ENCODE measurements at regions not wholly inside any gene's neighbourhood (a gene's known extent, or its start where the extent isn't known, plus 50 kb on each side); places are given as distances from the start of the nearest gene placed in this dataset.

- no peak overlapping the region for H3K27ac ChIP-seq (ENCODE audit: low read depth in 1 of 2, low read length in 2 of 2)
- no peak for DNase-seq (ENCODE audit: low spot score)
- no peak overlapping the region for H3K9ac ChIP-seq (ENCODE audit: low read depth in 1 of 2, low read length in 2 of 2)
- no peaks in the 10 kb centered on the region for H3K4me1 ChIP-seq (ENCODE audit: control insufficient read depth in 4 of 4, insufficient read depth in 4 of 4, low read length in 3 of 4)
- 23% methylated on average over 6 of the region's 6 CpGs for WGBS
- peaks cover 0 to 4% (median under 1%) of the 10 kb centered on the region in 4 donors for H3K9me3 ChIP-seq (ENCODE audit: control insufficient read depth in 4 of 4, low read length in 3 of 4)
- H3K27me3 ChIP-seq (ENCODE audit: control insufficient read depth in 4 of 4, insufficient read depth in 4 of 4, low read length in 3 of 4) = no peaks in the 10 kb centered on the region
- TF ChIP-seq HNF4A (conservative IDR thresholded peaks at IDR 0.05) (no peak), REST (IDR thresholded peaks at IDR 0.05) (no peak), FOXA1 (IDR thresholded peaks at IDR 0.05) (no peak)
- TF ChIP-seq, protein P1, sequence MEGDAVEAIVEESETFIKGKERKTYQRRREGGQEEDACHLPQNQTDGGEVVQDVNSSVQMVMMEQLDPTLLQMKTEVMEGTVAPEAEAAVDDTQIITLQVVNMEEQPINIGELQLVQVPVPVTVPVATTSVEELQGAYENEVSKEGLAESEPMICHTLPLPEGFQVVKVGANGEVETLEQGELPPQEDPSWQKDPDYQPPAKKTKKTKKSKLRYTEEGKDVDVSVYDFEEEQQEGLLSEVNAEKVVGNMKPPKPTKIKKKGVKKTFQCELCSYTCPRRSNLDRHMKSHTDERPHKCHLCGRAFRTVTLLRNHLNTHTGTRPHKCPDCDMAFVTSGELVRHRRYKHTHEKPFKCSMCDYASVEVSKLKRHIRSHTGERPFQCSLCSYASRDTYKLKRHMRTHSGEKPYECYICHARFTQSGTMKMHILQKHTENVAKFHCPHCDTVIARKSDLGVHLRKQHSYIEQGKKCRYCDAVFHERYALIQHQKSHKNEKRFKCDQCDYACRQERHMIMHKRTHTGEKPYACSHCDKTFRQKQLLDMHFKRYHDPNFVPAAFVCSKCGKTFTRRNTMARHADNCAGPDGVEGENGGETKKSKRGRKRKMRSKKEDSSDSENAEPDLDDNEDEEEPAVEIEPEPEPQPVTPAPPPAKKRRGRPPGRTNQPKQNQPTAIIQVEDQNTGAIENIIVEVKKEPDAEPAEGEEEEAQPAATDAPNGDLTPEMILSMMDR (IDR thresholded peaks at IDR 0.05; ENCODE audit: low read depth, low read length, missing input control) = no peak
- no peaks in the 10 kb centered on the region for H3K36me3 ChIP-seq (ENCODE audit: control insufficient read depth in 4 of 4, insufficient read depth in 3 of 4, low read depth in 1 of 4, low read length in 3 of 4)
- H3K4me3 ChIP-seq (ENCODE audit: low read depth in 1 of 3, low read length in 3 of 3) = no peak overlapping the region
Measured at GRCh38 chr9:13607481-13608441, 328.3 kb upstream of the MPDZ start.

DNA sequence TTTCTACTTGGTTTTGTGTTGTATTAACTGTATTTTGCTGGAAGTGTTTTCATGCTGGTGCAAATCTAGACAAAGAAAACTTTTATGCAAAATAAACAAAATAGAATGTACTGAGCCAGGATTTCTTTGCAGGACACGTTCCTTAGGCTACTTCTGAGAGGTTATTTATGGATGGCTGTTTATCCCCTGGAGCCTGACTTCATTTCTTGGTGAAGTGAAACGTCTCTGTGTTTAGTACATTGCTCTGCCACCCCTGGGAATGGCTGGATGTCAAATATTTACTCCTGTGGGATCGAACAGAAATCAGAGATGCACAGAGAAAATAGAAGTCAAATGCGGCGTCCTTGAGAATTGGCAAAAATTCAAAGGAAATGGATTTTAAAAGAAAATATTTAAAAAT is 327.1 kb upstream of the MPDZ start:
- H3K4me1 ChIP-seq (ENCODE audit: control insufficient read depth in 4 of 4, insufficient read depth in 4 of 4, low read length in 3 of 4) = no peaks in the 10 kb centered on the region
- TF ChIP-seq FOXA1 (IDR thresholded peaks at IDR 0.05) (no peak), RAD21 (IDR thresholded peaks at IDR 0.05) (no peak), REST (IDR thresholded peaks at IDR 0.05) (no peak), MAX (IDR thresholded peaks at IDR 0.05) (no peak)
- no peak overlapping the region for H3K27ac ChIP-seq (ENCODE audit: low read depth in 1 of 2, low read length in 2 of 2)
- no peak overlapping the region for H3K9ac ChIP-seq (ENCODE audit: low read depth in 1 of 2, low read length in 2 of 2)
- 32% methylated on average over 5 of the region's 5 CpGs for WGBS
- H3K9me3 ChIP-seq (ENCODE audit: control insufficient read depth in 4 of 4, low read length in 3 of 4) = peaks cover 0 to 2% (median 0%) of the 10 kb centered on the region in 4 donors
- no peak for DNase-seq (ENCODE audit: low spot score)
- no peaks in the 10 kb centered on the region for H3K36me3 ChIP-seq (ENCODE audit: control insufficient read depth in 4 of 4, insufficient read depth in 3 of 4, low read depth in 1 of 4, low read length in 3 of 4)
- no peak overlapping the region for H3K4me3 ChIP-seq (ENCODE audit: low read depth in 1 of 3, low read length in 3 of 3)
- no peaks in the 10 kb centered on the region for H3K27me3 ChIP-seq (ENCODE audit: control insufficient read depth in 4 of 4, insufficient read depth in 4 of 4, low read length in 3 of 4)
